ENCODE measurements at regions not wholly inside any gene's neighbourhood (a gene's known extent, or its start where the extent isn't known, plus 50 kb on each side); places are given as distances from the start of the nearest gene placed in this dataset.

GRCh38 chr13:68970532-68970931 lies 1137.1 kb upstream of the ATXN8OS start:
- H3K4me3 ChIP-seq (ENCODE audit: low read length), result no peak overlapping the region
- TF ChIP-seq CTCF (conservative IDR thresholded peaks at IDR 0.05; ENCODE audit: low read length), result no peak
- DNase-seq (ENCODE audit: low read depth), result no peak

- DNase-seq (ENCODE audit: low read depth), result no peak
- H3K4me3 ChIP-seq (ENCODE audit: low read length), result no peak overlapping the region
- no peak for TF ChIP-seq CTCF (conservative IDR thresholded peaks at IDR 0.05; ENCODE audit: low read length)
Measured at GRCh38 chr13:68948586-68948985, 1159.0 kb upstream of the ATXN8OS start.

DNA sequence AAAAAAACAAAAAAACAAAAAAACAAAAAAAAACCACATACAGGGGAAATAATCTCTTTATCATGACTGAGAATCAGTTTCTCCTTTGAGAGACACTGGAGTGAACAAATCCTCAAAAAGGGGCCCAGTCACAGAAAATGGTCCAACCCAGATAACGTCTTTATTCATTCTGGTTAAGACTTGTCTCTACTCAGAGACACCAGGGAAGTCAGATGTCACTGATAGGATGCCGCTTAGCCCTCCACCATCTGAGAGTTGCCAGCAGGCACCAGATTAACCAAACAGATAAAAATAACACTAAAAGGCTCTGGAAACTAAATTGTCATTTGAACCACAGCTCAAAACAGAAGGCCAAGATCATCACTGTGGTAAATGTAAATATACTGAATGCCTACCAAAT lies 1163.4 kb upstream of the ATXN8OS start:
- no peak for TF ChIP-seq CTCF (conservative IDR thresholded peaks at IDR 0.05; ENCODE audit: low read length)
- no peak overlapping the region for H3K4me3 ChIP-seq (ENCODE audit: low read length)
- DNase-seq (ENCODE audit: low read depth), result no peak

DNA sequence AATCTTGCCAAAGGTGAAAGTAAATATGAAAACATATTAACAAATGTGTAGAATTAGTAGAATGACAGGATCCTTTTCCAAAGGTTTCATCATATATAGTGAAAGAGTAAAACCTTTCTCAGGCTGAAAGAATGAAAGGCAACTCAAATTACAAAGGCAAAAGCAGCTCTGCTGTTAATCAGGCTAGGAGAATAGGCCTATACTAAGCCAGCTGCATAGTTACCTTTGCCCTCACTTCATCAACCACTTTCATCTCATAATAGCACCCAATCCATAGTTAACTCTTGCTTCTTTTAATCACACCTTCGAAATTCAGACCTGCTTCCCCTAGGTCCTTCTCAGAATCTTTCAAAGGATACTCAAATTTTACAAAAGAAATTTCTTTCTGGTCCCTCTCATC lies 1167.6 kb upstream of the ATXN8OS start:
- TF ChIP-seq CTCF (conservative IDR thresholded peaks at IDR 0.05; ENCODE audit: low read length), result no peak
- H3K4me3 ChIP-seq (ENCODE audit: low read length), result no peak overlapping the region
- no peak for DNase-seq (ENCODE audit: low read depth)

DNA sequence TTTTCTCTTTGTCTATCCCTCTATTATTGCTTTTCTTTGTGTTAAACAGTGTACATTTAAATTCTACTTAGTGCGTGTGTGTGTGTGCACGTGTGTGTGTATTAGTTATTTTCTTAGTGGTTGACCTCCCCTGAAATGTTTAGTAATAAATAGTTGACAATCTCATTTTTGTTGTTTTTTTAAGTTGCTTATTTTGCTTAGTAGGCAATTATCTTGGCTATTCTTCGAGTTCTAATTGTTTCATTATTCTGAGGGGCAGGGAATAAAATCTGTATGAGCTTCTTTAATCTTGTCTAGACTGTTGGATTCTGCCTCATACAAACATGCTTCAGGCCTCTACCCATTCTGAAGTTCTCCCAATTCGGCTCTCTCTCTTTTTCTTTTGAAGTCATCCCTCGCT lies 1169.0 kb upstream of the ATXN8OS start:
- TF ChIP-seq CTCF (conservative IDR thresholded peaks at IDR 0.05; ENCODE audit: low read length), result no peak
- no peak for DNase-seq (ENCODE audit: low read depth)
- no peak overlapping the region for H3K4me3 ChIP-seq (ENCODE audit: low read length)

DNA sequence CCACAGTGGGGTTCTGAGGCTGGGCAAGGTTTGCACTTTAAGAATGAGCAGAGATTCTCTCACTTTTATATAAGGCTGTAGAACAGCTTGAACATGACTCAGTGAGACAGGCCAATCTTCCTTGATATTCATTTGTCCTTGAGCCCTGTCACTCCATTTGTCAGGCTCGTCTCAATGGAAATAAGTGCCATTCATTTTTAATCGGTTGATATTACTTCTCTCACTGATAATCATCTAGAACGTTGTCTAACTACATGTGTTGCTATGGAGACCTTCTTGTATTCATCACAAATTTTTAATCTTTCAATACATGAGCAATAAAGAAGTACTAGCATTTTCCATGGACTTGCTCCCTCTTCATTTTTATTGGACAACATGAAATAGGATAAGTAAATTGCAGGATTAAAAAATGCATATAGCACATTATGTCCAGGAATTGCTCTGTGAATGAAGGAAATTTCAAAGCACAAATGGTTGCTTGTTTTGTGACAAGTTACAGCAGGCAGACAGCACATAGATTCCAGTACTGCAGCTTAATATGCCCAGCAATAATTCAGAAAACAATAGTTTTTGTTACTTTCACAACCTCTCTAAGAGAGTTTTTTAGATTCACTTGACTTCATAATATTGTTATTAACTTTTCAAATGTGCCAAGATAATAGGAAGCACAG lies 1178.4 kb upstream of the ATXN8OS start:
- H3K4me3 ChIP-seq (ENCODE audit: low read length), result no peak overlapping the region
- TF ChIP-seq CTCF (conservative IDR thresholded peaks at IDR 0.05; ENCODE audit: low read length), result no peak
- no peak for DNase-seq (ENCODE audit: low read depth)

GRCh38 chr13:68927387-68928026 lies 1180.1 kb upstream of the ATXN8OS start:
- DNase-seq (ENCODE audit: low read depth), result no peak
- no peak for TF ChIP-seq CTCF (conservative IDR thresholded peaks at IDR 0.05; ENCODE audit: low read length)
- no peak overlapping the region for H3K4me3 ChIP-seq (ENCODE audit: low read length)

All from AG10803 (cell line).